ENCODE measurements at regions not wholly inside any gene's neighbourhood (a gene's known extent, or its start where the extent isn't known, plus 50 kb on each side); places are given as distances from the start of the nearest gene placed in this dataset.

GRCh38 chr6:87789198-87789899, 87.3 kb upstream of the AKIRIN2 start:
- Histone ChIP-seq H3K79me2 (ENCODE audit: insufficient read depth, low read depth, low read length) (no peaks in the 10 kb centered on the region), H3K4me1 (ENCODE audit: insufficient read depth, low read length, poor library complexity, severe bottlenecking) (peaks cover 44% of the 10 kb centered on the region), H3K4me3 (ENCODE audit: low read depth, low read length, poor library complexity, severe bottlenecking) (no peak overlapping the region), H4K20me1 (ENCODE audit: insufficient read depth, low read length) (no peaks in the 10 kb centered on the region), H3K36me3 (ENCODE audit: insufficient read depth, low read length) (no peaks in the 10 kb centered on the region; the same call in 1 of the 2 replicates), H3K27ac (ENCODE audit: low read depth, low read length, poor library complexity, severe bottlenecking) (no peak overlapping the region), H2AFZ (ENCODE audit: low read length) (peak overlapping the region; percentile 55; the same call in 1 of the 2 replicates), H3K9me2 (ENCODE audit: insufficient read depth, low read length) (no peaks in the 10 kb centered on the region), H3K9me3 (ENCODE audit: low read length) (no peaks in the 10 kb centered on the region), H3K4me2 (ENCODE audit: low read length) (no peak overlapping the region)
- TF ChIP-seq CTCF (conservative IDR thresholded peaks at IDR 0.05; ENCODE audit: low read length) = no peak
- TF ChIP-seq EZH2phosphoT487 (IDR thresholded peaks at IDR 0.05; ENCODE audit: borderline replicate concordance, low read depth, low read length) = no peak
- intact Hi-C loops (cut with micrococcal nuclease; ENCODE audit: unreplicated experiment) = no loop called here
- CTCF ChIA-PET (ENCODE audit: unreplicated experiment) = no interaction called here
- DNase-seq (ENCODE audit: low spot score) = no peak
- BruUV-seq (replicated peaks) = no TSS peak
- POLR2A ChIA-PET = interaction anchor here (0.8 to 1.0 kb wide), 2 partner anchors 8 to 38 kb away, joined by 3 read pairs; no protein-coding TSS in a partner anchor

- H3K4me1 ChIP-seq (ENCODE audit: insufficient read depth, low read length, poor library complexity, severe bottlenecking) = peaks cover 32% of the 10 kb centered on the region
- no peak overlapping the region for H3K4me3 ChIP-seq (ENCODE audit: low read depth, low read length, poor library complexity, severe bottlenecking)
- H3K4me2 ChIP-seq (ENCODE audit: low read length) = no peak overlapping the region
- no peaks in the 10 kb centered on the region for H4K20me1 ChIP-seq (ENCODE audit: insufficient read depth, low read length)
- no peaks in the 10 kb centered on the region for H3K79me2 ChIP-seq (ENCODE audit: insufficient read depth, low read depth, low read length)
- POLR2A ChIA-PET = no interaction called here
- DNase-seq (ENCODE audit: low spot score) = no peak
- no peaks in the 10 kb centered on the region for H3K9me3 ChIP-seq (ENCODE audit: low read length)
- CTCF ChIA-PET (ENCODE audit: unreplicated experiment) = no interaction called here
- TF ChIP-seq EZH2phosphoT487 (IDR thresholded peaks at IDR 0.05; ENCODE audit: borderline replicate concordance, low read depth, low read length) (no peak), CTCF (conservative IDR thresholded peaks at IDR 0.05; ENCODE audit: low read length) (no peak)
- no peaks in the 10 kb centered on the region for H3K9me2 ChIP-seq (ENCODE audit: insufficient read depth, low read length)
- BruUV-seq (replicated peaks) = no TSS peak
- no peak overlapping the region for H3K27ac ChIP-seq (ENCODE audit: low read depth, low read length, poor library complexity, severe bottlenecking)
- H3K36me3 ChIP-seq (ENCODE audit: insufficient read depth, low read length) = no peaks in the 10 kb centered on the region; the same call in 1 of the 2 replicates
- H2AFZ ChIP-seq (ENCODE audit: low read length) = peak overlapping the region; percentile 55; the same call in 1 of the 2 replicates
- intact Hi-C loops (cut with micrococcal nuclease; ENCODE audit: unreplicated experiment) = no loop called here
Observed at GRCh38 chr6:87788141-87788540, 86.1 kb upstream of the AKIRIN2 start.

- no TSS peak for BruUV-seq (replicated peaks)
- H2AFZ ChIP-seq (ENCODE audit: low read length) = no peak overlapping the region
- intact Hi-C loops (cut with micrococcal nuclease; ENCODE audit: unreplicated experiment) = no loop called here
- H3K4me3 ChIP-seq (ENCODE audit: low read depth, low read length, poor library complexity, severe bottlenecking) = no peak overlapping the region
- CTCF ChIA-PET (ENCODE audit: unreplicated experiment) = no interaction called here
- H3K79me2 ChIP-seq (ENCODE audit: insufficient read depth, low read depth, low read length) = no peaks in the 10 kb centered on the region
- no peak overlapping the region for H3K4me2 ChIP-seq (ENCODE audit: low read length)
- no peaks in the 10 kb centered on the region; the same call in 1 of the 2 replicates for H3K36me3 ChIP-seq (ENCODE audit: insufficient read depth, low read length)
- H3K9me3 ChIP-seq (ENCODE audit: low read length) = no peaks in the 10 kb centered on the region
- H3K27ac ChIP-seq (ENCODE audit: low read depth, low read length, poor library complexity, severe bottlenecking) = no peak overlapping the region
- DNase-seq (ENCODE audit: low spot score) = no peak
- TF ChIP-seq EZH2phosphoT487 (IDR thresholded peaks at IDR 0.05; ENCODE audit: borderline replicate concordance, low read depth, low read length) = no peak
- no peak for TF ChIP-seq CTCF (conservative IDR thresholded peaks at IDR 0.05; ENCODE audit: low read length)
- H3K9me2 ChIP-seq (ENCODE audit: insufficient read depth, low read length) = no peaks in the 10 kb centered on the region
- no peaks in the 10 kb centered on the region for H4K20me1 ChIP-seq (ENCODE audit: insufficient read depth, low read length)
- POLR2A ChIA-PET = interaction anchor here (1.7 to 3.2 kb wide), 2 partner anchors 9 to 12 kb away, joined by 11 to 17 read pairs; no protein-coding TSS in a partner anchor
- H3K4me1 ChIP-seq (ENCODE audit: insufficient read depth, low read length, poor library complexity, severe bottlenecking) = peaks cover 7% of the 10 kb centered on the region
Observed at GRCh38 chr6:87785229-87785862, 83.3 kb upstream of the AKIRIN2 start.
